ENCODE measurements at regions not wholly inside any gene's neighbourhood (a gene's known extent, or its start where the extent isn't known, plus 50 kb on each side); places are given as distances from the start of the nearest gene placed in this dataset.
A peak's percentile ranks its signal among the peaks of the same experiment; 100 is the strongest.
"Not testable (repeated sequence)": the region's sequence is repeated elsewhere in the genome, so short reads cannot be mapped to it uniquely, and the experiment has no call there.

DNA sequence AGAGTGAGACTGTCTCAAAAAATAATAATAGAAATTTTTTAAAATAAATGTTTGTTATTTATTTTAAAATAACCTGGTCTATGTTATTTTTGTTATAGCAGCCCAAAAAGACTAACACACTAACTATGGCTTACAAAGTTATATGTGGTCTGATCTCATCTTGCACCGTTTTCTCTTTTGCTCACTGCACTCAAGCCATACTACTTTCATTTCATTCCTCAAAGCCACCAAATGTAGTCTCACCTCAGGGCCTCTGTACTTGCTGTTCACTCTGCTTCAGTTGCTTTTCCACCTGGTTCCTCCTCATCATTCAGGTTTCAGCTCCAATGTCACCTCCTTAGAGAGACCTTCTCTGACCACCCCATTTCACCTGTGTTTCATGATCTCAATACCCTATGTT is 55.2 kb upstream of the MDM1 start:
- peak; percentile 51 for FAIRE-seq
- no peak for DNase-seq (ENCODE audit: insufficient read length)
- no peak for TF ChIP-seq TAF1 (IDR thresholded peaks at IDR 0.05; ENCODE audit: borderline replicate concordance, low read depth, low read length)
- TF ChIP-seq POLR2A (IDR thresholded peaks at IDR 0.05; ENCODE audit: low read depth, low read length) = no peak
- no peak for TF ChIP-seq POLR2AphosphoS5 (IDR thresholded peaks at IDR 0.05; ENCODE audit: low read depth, low read length)

DNA sequence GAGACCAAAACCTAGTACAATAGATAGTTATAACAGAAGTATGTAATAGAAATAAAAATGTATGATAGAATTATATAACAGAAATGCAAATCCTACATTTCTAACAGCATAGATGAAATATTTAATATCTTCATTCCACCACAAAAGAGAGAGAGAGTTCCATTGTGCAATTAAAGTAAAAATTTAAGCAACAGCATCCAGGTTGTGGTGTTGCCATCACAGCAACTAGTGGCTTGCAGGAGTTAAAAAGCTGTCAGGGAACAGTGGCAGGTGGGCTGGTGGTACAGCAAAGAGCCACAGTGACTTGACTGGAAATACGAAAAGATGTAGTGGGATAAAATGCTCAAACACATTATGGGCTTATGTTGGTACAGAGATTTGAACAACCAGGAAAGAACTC is 57.1 kb upstream of the MDM1 start:
- DNase-seq (ENCODE audit: insufficient read length) = no peak
- no peak for TF ChIP-seq POLR2A (IDR thresholded peaks at IDR 0.05; ENCODE audit: low read depth, low read length)
- no peak for TF ChIP-seq TAF1 (IDR thresholded peaks at IDR 0.05; ENCODE audit: borderline replicate concordance, low read depth, low read length)
- no peak for TF ChIP-seq POLR2AphosphoS5 (IDR thresholded peaks at IDR 0.05; ENCODE audit: low read depth, low read length)
- no peak for FAIRE-seq

DNA sequence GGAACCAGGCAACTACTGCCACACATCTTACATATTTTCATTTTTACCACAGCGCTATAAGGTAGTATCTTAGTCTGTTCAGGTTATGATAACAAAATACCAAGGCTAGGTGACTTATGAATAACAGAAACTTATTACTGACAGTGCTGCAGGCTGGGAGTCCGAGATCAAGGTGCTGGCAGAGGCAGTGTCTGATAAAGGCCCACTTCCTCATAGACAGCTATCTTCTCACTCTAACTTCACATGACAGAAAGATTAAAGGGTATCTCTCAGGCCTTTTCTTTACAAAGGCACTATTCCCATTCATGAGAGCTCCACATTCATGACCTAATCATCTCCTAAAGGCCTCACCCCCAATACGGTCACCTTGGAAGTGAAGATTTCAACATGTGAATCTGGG is 59.8 kb upstream of the MDM1 start:
- DNase-seq (ENCODE audit: insufficient read length) = no peak
- no peak for TF ChIP-seq POLR2A (IDR thresholded peaks at IDR 0.05; ENCODE audit: low read depth, low read length)
- no peak for TF ChIP-seq TAF1 (IDR thresholded peaks at IDR 0.05; ENCODE audit: borderline replicate concordance, low read depth, low read length)
- no peak for TF ChIP-seq POLR2AphosphoS5 (IDR thresholded peaks at IDR 0.05; ENCODE audit: low read depth, low read length)
- FAIRE-seq = no peak

DNA sequence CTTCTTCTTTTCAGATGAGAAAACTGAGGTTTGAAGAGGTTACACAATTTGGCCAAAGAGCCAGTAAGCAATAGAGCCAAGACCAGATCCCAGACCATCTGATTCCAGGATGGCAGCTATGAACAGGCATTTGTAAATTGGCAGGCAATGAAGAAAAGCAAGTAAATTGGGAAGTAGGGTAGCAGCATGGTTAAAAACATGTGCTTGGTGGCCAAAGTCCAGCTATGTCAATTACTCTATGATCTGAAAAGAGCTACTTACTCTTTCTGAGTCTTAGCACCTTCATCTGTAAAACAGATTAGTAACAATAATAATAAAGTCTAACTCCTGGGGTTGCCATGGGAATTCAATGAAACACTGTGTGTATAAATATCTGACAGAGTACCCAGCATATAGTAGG is 60.2 kb upstream of the MDM1 start:
- DNase-seq (ENCODE audit: insufficient read length) (no peak), FAIRE-seq (no peak)
- TF ChIP-seq POLR2A (IDR thresholded peaks at IDR 0.05; ENCODE audit: low read depth, low read length) = no peak
- no peak for TF ChIP-seq POLR2AphosphoS5 (IDR thresholded peaks at IDR 0.05; ENCODE audit: low read depth, low read length)
- TF ChIP-seq TAF1 (IDR thresholded peaks at IDR 0.05; ENCODE audit: borderline replicate concordance, low read depth, low read length) = no peak

DNA sequence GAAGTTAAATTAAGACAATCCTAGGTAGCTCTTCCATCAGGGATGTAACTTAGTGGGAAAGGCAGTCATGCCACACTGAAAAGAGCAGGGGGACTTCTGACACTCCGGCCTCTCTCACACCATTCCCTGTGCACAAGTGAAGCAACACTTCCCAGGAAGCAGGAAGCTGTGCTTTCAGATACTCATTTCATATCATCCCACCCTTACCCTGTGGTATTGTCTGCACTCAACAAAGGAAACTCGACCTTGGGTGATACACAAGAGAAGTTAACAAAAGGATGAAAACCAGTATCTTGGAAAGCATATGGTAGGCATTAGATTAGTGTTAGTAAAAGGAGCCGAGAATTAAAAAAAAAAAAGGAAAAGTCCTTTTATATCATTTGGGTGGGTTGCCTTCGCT is 61.3 kb upstream of the MDM1 start:
- FAIRE-seq (no peak), DNase-seq (ENCODE audit: insufficient read length) (no peak)
- TF ChIP-seq POLR2AphosphoS5 (IDR thresholded peaks at IDR 0.05; ENCODE audit: low read depth, low read length) (no peak), TAF1 (IDR thresholded peaks at IDR 0.05; ENCODE audit: borderline replicate concordance, low read depth, low read length) (no peak), POLR2A (IDR thresholded peaks at IDR 0.05; ENCODE audit: low read depth, low read length) (no peak)

DNA sequence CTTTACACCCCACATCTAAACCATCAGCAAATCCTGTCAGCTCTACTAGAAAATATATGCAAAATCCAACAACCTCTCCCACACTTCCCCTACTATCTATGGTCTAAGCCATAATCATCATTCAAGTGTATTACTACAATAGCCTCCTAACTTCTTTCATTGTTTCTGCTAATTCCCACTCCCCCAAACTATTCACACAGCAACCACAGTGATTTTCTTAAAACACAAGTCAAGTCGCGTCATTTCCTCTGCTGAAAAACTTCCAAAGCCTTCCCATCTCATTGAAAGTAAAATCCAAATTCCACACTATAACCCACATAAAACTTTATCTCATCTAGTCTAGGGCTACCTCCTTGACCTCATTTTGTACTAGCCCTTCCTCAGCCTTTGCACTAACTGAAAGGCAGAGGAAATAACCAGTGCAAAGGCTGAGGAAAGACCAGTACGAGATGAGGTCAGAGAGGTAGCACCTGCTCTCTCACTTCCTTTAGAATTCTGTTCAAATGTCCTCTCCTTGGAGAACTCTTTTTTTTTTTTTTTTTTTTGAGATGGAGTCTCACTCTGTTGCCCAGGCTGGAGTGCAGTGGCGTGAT is 65.5 kb upstream of the MDM1 start:
- no peak for DNase-seq (ENCODE audit: insufficient read length)
- TF ChIP-seq POLR2A (IDR thresholded peaks at IDR 0.05; ENCODE audit: low read depth, low read length) (no peak), POLR2AphosphoS5 (IDR thresholded peaks at IDR 0.05; ENCODE audit: low read depth, low read length) (no peak), TAF1 (IDR thresholded peaks at IDR 0.05; ENCODE audit: borderline replicate concordance, low read depth, low read length) (no peak)
- no peak for FAIRE-seq

DNA sequence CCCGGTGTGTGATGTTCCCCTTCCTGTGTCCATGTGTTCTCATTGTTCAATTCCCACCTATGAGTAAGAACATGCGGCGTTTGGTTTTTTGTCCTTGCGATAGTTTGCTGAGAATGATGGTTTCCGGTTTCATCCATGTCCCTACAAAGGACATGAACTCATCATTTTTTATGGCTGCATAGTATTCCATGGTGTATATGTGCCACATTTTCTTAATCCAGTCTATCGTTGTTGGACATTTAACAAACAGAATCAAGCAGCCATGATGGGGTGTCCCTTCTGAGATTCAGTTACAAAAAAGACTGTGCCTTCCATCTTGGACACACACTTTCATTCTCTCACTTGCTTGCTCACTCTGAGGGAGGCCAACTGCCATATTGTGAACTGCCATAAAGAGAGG is 66.5 kb upstream of the MDM1 start:
- not testable (repeated sequence) for FAIRE-seq; DNase-seq (ENCODE audit: insufficient read length)

DNA sequence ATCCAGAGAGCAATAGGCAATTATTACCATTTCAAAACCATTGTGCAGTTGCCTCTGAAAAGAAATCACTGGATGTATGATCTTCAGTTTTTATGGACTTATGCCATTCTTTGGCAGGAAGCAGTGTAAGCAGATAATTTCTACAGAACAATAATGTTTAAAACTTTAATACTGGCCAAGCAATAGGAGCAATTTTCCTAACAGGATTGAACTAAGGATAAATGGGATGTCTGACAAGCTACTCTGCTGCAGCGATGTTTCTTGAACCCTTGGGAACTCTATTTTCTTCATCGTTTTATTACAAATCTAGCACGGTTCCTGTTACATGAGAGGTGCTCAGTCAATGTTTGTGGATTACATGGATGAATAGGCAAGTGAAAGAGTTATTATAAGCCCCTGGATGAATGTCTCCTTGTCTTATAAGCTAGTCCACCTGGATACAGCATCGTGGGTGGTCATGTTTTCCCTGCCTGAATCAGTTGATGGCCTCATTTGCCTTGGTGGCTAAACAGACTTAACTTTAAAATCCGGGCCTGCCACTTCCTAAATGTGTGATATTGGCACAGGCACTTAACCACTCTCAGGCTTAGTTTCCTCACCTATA is 68.2 kb upstream of the MDM1 start:
- DNase-seq (ENCODE audit: insufficient read length) = no peak
- FAIRE-seq = no peak
- no peak for TF ChIP-seq POLR2AphosphoS5 (IDR thresholded peaks at IDR 0.05; ENCODE audit: low read depth, low read length)
- TF ChIP-seq TAF1 (IDR thresholded peaks at IDR 0.05; ENCODE audit: borderline replicate concordance, low read depth, low read length) = no peak
- no peak for TF ChIP-seq POLR2A (IDR thresholded peaks at IDR 0.05; ENCODE audit: low read depth, low read length)

DNA sequence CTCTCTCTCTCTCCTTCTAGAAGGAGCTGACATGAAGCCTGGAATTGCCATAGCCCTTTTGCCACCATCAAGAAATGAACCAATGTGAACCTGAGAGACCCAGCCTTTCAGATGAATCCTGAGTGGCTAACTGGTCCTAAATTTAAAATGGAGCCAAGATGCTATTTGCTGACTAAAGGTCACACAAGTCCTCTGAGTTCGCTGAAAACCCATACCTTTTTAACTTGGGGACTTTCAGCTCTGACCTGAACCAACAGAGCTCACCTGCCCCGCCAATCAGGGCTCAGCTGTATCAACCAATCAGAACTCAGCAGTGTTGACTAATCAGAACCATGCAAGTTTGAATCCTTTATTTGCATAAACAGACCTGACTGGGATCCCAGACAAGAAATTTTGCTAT is 70.3 kb upstream of the MDM1 start:
- no peak for TF ChIP-seq POLR2A (IDR thresholded peaks at IDR 0.05; ENCODE audit: low read depth, low read length)
- TF ChIP-seq TAF1 (IDR thresholded peaks at IDR 0.05; ENCODE audit: borderline replicate concordance, low read depth, low read length) = no peak
- TF ChIP-seq POLR2AphosphoS5 (IDR thresholded peaks at IDR 0.05; ENCODE audit: low read depth, low read length) = no peak
- DNase-seq (ENCODE audit: insufficient read length) = no peak
- FAIRE-seq = no peak

DNA sequence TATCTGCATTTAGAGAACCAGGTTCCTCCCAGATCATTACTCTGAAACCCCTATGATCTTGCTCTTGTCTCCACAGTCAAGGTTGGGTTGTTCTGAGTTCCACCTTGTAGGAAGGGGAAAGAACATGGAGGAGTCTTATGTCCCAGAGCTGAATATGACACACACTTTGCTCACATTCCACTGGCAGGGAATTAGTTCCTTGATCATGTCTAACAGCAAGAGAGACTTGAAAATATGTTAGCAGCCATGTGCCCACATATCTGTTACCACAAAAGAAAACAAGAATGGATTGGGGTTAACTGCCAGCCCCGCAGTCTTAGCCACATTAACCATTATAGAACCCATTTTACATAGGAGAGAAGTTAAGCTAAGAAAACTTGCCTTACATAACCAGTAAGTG is 71.1 kb upstream of the MDM1 start:
- DNase-seq (ENCODE audit: insufficient read length) = no peak

DNA sequence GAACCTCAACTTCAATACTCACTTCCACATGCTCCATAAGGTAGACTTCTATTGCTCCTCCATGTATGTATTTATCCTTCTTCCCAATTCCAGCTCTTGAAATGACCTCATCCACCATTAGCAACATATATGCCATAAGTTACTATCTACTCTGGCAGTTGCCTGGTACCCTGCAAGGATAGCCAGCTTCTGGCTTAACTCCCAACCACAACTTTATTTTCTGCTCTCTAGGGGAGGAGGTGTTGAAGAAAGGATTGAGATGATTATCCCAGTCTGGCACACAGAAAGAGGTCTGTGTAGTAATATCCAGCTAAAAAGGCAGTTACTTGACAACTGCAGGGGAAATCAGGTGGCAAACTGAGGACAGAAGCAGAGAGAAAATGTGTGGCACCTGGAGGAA is 71.5 kb upstream of the MDM1 start:
- DNase-seq (ENCODE audit: insufficient read length) = no peak
- no peak for FAIRE-seq
- TF ChIP-seq POLR2AphosphoS5 (IDR thresholded peaks at IDR 0.05; ENCODE audit: low read depth, low read length) (no peak), POLR2A (IDR thresholded peaks at IDR 0.05; ENCODE audit: low read depth, low read length) (no peak), TAF1 (IDR thresholded peaks at IDR 0.05; ENCODE audit: borderline replicate concordance, low read depth, low read length) (no peak)

More for the DNA sequence above, 71.1 kb upstream of the MDM1 start:
- TF ChIP-seq POLR2A (IDR thresholded peaks at IDR 0.05; ENCODE audit: low read depth, low read length) (no peak), POLR2AphosphoS5 (IDR thresholded peaks at IDR 0.05; ENCODE audit: low read depth, low read length) (no peak), TAF1 (IDR thresholded peaks at IDR 0.05; ENCODE audit: borderline replicate concordance, low read depth, low read length) (no peak)
- no peak for FAIRE-seq

DNA sequence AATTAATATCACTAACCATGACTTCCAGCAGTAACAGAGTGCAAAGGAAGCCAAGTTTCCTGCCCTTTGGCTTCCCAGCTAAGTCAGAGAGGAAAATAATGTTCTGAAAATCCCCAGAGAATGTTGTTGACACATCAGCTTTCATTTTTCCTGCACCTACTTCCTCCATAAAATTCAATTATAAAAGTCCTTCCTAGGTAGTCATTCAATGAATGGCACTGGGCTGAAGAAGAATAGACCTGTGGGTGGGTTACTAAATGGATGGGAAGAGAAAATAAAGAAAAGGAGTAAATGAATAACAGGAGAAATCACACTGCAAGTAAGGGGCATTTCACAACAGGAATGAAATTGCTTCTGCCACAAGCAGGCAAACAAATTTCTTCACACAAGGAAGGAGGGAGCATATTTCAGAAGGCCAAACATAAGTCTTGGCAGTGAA is 73.2 kb upstream of the MDM1 start:
- TF ChIP-seq POLR2AphosphoS5 (IDR thresholded peaks at IDR 0.05; ENCODE audit: low read depth, low read length) (no peak), TAF1 (IDR thresholded peaks at IDR 0.05; ENCODE audit: borderline replicate concordance, low read depth, low read length) (no peak), POLR2A (IDR thresholded peaks at IDR 0.05; ENCODE audit: low read depth, low read length) (no peak)
- DNase-seq (ENCODE audit: insufficient read length) = no peak

More for the DNA sequence above, 73.2 kb upstream of the MDM1 start:
- FAIRE-seq = no peak

Measured in GM12892 (cell line).